ENCODE measurements at regions not wholly inside any gene's neighbourhood (a gene's known extent, or its start where the extent isn't known, plus 50 kb on each side); places are given as distances from the start of the nearest gene placed in this dataset.

DNA sequence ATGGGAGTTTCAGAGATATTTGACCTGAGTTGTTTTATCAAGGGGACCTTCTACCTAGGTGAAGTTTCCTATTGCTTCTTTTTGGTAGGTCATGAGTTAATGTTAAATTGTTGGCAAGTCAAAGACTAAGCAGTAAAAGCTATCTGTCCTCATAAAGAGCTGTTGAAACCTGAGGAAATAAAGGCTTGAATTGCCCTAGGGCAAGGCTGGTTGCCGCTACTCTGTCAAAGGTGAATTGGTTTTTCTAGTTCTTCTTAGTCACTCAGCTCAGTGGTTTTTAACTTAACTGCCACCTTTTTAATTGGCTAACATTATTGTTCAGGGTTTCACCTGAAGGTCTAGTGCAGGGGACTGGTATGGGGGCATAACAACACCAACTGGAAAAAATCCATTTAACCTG lies 441.6 kb upstream of the FBXO33 start:
- no peak for DNase-seq (ENCODE audit: low read depth)

DNA sequence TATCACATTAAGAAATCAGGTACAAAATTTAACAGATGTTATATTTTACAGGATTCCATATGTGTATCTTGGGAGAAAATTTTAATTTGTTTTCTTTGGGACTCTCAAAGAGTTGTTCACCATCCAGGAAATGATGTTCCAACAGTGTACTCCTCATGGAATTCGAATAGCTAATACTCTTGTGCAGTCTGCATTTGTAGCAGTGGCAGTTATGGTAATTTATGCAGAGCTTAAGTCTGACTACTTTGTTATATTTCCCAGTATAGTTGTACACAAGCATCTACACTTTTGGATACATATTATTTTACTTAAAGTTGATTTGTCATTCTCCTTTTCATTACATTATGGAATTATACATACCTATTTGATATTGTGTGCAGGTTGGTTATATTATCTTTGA lies 436.7 kb upstream of the FBXO33 start:
- no peak for DNase-seq (ENCODE audit: low read depth)

DNA sequence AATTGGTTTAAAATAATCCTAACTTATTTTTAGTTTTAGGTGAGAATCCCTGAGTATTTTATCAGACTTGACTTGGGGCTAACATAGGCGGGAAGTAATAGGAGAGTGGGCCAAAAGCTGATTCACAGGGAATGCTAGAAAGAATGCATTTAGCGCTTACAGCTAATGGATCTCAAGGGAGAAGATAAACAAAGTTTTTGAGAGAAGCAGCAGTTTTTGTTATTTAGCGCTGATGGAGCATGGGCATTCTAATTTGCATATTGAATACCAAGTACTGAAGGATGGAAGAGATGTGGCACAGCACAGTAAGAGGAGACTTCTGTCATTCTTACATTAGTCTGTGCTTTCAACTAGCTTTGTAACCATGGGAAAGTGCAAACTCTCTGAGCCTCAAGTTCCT lies 436.0 kb upstream of the FBXO33 start:
- DNase-seq (ENCODE audit: low read depth): no peak

DNA sequence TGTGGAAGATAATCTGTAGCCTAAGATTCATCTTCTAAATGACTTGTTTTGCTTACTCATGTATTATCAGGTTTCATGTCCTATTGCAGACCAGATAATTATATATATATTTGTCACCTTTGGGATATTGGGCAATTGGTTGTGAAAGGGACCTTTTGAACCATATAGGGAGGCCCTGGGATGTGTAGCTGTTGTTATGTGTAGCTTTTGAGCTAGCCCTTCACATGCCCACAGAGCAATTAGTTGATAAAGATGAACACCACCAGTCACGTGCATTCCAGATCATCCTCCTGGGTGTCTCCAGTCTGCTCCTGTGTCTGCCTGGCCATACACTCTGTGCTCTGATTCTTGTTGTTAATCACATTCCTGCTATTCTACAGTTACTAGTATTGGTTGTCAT lies 431.2 kb upstream of the FBXO33 start:
- DNase-seq (ENCODE audit: low read depth): no peak

DNA sequence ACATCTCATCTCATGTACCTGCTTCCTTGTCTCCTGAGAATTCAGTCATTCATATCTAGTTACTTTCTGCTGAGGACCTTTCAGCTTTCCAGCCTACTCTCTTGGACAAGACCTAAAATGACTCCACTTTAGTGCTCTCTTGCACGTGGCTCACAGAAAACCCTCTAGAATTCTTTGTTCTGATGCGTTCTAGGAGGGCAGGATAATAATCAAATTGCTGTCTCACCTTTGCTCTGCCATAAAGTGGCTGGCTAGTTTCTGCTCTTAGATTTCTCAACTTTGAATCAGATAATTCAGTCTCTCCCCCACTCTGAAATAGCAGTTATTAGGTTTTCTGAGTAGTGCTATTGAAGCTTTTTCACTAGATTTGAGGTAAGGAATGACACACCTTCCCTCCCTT lies 429.5 kb upstream of the FBXO33 start:
- no peak for DNase-seq (ENCODE audit: low read depth)

DNA sequence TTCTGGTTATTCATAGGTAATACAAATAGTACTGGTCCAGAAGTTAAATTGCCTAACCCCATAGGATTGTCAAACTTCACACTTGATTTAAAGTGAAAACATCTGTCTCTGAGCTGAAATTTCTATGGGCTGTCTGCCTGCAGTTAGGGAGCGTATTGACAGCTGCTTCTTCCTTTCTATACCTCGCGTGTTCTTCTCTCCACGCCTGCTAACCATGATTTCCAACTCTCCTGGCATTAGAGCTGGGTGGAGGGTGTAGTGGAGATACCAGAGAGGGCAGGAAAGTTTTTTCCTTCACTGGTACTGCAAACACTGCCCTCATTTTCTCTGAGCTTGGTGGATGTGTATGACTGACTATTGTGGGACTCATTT lies 429.0 kb upstream of the FBXO33 start:
- no peak for DNase-seq (ENCODE audit: low read depth)

DNA sequence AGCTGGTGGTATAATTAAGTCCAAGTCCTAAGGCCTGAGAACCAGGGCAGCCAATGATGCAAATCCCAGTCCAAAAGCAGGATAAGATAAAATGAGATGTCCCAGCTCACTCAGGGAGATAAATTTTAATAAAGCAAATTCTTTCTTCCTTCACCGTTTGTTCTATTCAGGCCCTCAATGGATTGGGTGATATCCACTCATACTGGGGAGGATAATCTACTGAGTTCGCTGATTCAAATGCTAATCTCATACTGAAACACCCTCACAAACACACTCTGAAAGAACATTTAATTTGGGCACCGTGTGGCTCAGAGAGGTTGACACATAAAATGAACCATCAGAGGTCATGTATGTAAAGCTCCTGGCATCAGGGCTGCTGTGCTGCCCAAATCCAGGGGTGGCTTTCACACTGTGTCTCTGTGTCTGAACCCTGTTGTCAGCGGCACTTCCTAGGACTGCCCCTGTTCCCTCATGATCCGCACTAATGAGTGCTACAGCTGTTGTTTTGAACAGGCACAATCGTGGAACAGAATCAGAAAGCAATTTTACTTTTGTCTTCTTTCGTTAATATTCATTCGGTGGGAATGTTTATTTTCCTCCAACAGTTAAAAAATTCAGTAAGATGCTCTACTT lies 428.5 kb upstream of the FBXO33 start:
- no peak for DNase-seq (ENCODE audit: low read depth)

DNA sequence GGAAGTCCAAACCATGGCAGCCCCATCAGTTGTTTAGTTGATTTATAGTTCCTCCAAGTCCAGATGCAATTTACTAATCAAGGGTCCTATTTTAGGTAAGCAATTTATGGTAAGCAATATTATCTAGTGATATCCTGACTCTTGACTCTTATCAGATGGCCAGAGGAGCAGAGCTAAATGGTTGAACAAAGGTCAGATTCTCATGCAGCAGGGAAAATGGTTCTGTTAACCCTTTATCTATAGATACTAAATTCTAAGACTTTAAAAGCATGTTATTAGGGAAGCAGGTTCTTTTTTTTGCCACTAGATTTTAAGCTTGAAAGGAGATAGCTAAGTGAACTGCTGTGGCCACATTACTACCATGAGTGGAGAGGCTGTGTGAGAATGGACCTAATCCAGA lies 427.1 kb upstream of the FBXO33 start:
- no peak for DNase-seq (ENCODE audit: low read depth)

DNA sequence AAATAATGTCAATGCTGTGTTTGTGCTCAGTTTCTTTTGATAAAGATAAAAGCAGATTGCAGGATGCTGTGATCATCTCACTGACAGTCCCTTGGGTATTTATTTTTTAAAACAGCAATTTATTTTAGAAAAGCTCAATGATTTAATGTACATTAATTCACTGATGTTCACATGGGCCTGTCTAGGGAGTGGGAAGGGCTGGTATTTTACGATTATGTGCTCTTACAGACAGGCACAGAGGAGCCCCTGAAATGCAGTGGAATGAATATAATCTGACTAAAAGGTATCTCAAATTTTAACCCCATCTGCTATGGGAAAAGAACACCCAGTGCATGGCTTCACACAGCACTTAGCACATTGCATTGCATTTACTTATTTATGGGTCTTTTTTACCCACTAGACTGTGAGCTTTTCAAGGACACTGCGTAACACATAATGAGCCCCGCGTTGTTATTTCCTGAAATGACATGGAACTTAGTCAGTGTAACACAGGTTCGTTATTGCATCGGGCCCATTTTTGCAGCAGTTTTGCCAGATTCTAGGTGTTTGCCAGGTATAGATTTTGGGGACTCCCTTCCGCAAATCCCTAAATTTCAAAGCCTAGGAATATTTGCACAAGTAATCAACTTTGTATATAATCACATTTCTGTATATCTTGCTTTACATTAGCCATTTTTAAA lies 425.3 kb upstream of the FBXO33 start:
- no peak for DNase-seq (ENCODE audit: low read depth)

DNA sequence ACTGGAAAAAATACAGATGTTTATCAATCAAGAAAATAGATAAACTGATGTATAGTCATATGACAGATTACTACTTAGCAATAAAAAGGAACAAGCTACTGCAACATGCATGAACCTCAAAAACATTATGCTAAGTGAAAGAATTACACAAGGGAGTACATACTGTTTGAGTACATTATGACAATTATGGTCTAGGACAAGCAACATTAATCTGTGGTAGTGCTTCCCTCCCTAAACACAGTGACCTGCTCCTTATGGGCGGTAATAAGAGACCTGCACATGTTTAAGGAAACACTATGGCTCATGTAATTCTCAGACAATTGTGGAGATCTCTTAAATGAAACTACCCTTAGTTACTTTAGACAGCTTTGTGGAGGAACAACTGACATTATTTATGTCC lies 421.2 kb upstream of the FBXO33 start:
- no peak for DNase-seq (ENCODE audit: low read depth)

DNA sequence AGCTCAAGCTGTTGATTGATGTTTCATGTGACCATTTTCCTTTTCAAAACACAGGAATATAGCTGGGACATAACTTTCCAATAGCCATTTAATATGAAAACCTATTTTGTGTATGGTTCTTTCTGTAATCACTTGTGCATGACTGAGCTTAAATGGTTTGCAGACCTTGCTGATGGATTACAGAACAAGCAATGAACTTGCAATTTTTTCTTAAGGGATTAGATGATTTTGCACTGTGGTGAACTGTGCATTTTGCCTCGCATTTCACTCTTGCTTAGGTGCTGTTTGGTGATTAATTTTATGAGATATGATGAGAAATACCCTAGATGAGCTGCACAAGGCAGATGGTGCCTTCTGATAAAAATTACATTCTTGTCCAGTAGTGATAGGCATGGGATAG lies 419.0 kb upstream of the FBXO33 start:
- DNase-seq (ENCODE audit: low read depth): no peak

DNA sequence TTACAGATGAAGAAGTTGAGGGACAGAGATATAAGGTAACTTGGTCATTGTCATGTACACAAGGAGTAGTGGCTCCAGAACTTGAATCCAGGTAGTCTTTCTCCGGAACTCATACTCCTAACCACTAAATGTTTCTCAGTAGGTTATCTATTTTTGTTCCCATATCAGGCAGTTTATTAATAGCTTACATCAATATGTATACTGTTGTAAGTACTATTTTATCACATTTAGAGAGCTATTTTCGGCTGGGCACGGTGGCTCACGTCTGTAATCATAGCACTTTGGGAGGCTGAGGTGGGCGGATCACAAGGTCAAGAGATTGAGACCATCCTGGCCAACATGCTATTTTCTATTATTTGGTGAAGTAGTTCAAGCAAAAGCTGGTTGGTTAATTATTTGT lies 415.6 kb upstream of the FBXO33 start:
- no peak for DNase-seq (ENCODE audit: low read depth)

DNA sequence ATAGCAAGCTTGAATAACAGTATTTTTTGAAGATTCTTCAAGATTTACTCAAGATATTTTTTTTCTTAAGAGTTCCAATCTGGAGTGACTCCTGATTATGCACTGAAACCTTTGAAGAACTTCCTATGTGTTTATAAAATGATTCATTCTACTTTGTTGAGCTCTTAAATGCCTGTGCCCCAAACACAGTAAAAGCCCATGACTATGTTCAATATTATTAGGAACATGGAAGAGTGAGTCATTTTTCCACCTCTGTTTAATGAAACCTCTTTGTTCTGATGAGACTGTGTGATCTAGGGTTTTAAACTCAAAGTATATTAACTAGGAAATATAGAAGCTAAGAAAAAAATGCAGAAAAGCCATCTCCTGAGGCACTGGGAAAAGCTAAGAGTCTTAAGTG lies 415.0 kb upstream of the FBXO33 start:
- DNase-seq (ENCODE audit: low read depth): no peak

DNA sequence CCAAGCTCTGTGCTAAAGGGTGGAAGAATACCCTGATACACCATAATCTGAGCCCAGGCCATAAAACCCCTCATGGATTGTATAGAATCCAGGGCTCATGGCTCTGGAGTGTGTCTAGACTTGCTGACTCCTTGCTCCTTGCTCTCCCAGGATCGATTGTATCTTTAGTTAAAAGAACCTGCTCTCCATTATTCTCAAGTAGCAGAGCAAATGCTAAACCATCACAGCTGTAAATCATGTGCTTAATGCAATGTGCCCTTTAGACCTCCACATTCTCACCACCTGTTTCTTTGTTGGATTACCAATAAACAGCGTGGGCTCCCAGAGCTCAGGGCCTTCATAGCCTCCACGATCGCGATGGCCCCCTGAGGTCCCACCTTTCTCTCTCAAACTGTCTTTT lies 411.6 kb upstream of the FBXO33 start:
- no peak for DNase-seq (ENCODE audit: low read depth)

DNA sequence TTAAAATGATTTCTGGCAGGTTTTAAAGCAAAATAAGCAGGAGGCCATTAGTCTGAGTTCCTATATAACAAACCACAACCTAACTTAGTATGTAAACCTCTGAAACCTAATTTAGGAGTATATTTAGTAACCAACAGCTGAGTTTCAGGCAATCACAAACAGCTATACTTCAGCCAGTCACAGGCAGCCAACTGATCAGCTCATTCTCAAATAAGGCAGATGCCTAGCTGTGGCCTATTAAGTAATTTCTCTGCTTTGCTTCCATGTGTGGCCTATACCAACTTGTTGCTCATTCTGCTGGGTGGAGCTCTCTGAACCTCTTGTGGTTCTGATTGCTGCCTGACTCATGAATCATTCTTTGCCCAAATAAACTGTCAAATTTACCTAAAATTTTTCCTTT lies 408.9 kb upstream of the FBXO33 start:
- DNase-seq (ENCODE audit: low read depth): no peak

DNA sequence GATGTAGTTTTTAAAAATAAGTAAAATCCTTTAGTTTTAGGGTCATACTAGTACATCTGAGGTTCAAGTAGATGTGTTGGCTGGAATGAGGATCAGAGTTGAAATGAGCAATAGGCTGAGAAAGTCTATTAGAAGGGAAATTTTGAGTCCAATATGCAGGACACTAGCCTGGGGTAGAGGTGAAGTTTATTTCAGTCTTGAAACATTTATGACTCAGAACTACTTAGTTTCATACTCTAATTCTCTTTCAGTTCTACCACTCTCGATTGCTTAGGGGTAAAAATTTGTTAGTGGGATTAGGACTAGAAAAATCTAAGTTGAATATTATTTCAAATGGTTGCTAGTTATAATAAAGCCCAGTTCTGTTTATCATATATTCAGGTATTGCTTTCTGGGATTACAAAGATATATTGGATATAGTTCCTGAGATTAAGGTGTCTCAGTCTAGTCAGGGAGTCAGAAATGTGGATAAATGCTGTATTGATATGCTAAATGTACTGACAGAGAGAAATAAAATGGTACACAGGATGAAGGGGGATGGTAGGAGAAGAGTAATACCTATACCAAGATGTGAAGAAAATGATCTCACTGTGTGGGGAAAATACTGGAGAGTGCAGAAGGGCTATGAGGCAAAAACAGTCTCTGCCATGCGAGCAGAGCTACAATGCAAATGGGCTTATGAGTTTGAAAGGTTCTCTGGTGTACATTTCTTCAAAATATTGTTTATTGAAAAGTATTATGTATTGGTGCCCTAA lies 395.8 kb upstream of the FBXO33 start:
- DNase-seq (ENCODE audit: low read depth): no peak

DNA sequence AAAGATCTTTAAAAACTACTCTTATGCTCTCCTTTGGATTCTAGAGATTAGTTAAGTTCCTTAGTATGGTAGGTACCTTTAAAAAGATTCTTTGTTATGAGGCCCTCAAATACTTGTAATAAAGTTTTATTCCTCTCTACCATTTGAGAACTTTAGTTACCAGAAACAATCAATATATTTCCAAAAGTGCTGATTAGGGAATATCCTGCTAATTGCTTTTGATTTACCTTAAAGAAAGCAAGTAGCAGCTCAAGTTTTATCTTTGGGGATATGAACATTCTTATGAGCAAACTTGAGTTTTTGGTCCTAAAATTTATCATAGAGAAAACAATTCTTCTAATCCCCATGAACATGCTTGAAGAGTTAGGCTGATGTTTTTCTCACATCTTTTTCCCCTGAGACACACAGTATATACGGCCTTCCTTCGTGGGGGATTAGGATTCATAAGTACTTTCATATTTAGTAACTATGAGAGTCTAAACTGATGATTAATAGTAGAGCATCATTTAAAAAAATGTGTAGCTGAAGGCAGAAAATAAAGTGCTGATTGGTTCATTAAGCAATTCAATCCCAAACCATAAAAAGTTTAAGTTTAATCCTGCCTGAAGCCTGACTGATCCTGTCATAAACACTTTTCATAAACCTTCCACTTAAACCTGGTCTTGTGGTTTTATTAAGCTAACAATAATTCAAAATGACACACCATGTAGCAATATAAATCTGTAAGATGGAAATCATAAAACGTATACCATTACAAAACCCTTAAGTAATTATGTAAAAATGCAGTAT lies 380.5 kb upstream of the FBXO33 start:
- no peak for DNase-seq (ENCODE audit: low read depth)

DNA sequence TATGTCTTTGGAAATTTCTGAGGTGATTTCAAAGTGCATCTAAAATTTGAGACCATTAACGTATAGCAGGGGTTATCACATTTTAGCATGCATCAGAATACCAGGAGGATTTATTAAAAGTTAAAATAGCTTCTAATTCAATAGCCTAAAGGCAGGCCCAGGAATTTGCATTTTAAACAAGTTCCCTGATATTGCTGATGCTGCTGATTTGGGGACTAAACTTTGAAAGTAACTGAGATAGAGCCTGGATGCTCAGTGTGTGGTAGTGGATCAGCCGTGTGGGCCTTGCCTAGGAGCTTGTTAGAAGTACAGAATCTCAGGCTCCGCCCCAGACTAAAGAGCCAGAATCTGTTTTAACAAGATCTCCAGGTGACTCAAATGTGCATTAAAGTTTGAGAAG lies 375.0 kb upstream of the FBXO33 start:
- no peak for DNase-seq (ENCODE audit: low read depth)

DNA sequence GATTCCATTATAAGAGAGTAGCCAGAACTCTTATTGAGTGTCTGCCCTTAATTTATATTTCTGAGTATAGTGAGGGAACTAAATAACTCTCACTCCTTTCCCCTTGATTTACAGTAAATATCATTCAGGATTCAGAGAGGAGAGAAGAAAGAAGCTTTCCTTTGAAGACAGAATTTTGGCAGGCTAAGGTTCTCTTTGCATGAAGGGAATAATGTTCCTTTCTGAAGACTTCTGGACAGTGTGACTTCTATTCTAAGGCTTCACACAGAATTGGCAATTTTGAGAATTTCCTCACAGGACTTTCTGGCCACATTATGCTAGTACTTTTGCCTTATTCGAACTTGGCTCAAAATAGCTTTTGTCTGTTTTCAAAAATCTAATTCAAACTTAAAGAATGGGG lies 352.2 kb upstream of the FBXO33 start:
- DNase-seq (ENCODE audit: low read depth): no peak

DNA sequence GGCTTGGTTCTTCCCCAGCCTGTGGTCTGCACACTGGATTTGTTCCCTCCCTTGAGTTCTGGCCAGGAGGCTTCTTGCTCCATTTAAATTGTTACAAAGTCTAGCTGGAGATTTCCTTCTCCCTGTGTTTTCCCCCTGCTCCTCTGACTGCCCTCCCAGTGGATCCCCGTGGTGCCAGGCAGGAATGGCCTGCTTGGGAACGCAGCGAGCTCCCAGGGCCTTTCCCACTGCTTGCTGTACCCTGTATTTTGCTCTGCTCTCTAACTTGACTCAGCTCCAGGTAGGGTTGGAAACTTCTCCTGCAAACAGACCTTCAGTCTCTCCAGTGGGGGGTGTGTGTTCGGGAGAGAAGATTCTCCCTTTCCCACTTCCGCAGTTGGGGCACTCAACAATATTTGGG lies 349.2 kb upstream of the FBXO33 start:
- no peak for DNase-seq (ENCODE audit: low read depth)

DNA sequence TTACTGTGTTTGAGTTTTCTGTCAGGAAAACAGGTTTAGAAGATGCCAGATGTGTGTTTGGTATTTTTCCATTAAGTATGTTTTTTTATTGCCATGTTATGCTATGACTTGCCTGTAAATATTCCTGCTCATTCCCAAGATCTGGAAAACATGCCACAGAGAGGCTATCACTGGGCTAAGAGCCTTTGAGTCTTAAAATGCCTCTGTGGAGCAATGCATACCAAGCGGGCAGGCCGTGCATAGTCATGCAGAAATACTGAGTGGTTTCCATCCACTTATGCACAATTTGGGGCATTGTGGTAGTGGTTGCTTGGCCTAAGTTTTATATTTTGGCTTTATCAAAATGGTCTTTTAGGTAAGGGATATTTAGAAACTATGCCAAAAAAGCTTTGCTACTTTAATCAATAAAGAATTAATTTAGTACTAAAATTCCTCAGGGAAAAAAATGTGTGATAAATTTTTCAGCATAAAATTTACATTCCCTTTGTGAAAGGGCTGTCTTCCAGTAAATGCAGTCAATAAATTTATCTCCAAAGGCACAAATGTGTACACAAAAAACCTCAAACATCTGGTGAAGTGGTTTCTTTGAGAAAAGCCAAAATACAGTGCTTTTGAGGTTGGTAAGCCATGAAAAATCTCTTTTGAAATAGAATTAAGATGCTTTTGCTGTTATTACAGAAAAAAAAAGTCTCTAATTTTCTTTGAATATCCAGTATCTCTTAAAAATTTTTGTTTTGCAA lies 341.3 kb upstream of the FBXO33 start:
- no peak for DNase-seq (ENCODE audit: low read depth)

DNA sequence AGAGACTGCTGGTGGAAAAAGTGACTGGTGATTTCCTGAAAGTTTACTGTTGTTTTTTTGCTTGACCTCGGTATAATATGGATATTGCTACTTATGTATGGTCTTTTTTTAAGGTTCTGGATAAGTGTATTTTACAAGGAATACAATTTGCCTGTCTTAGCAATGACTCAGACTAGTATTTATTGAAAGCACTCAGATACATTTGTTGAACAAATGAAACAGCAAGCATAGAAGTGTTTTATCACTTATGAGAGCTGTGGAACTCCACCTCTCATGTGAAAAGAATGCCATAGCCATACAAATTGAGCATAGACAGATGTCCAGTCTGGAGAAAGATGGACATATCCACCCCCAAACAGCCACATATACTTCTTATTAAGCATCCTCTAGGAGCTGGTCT lies 340.4 kb upstream of the FBXO33 start:
- no peak for DNase-seq (ENCODE audit: low read depth)
